Kidney (tissue), 13 donors: ENCODE measurements at regions not wholly inside any gene's neighbourhood (a gene's known extent, or its start where the extent isn't known, plus 50 kb on each side); places are given as distances from the start of the nearest gene placed in this dataset.
A peak's percentile ranks its signal among the peaks of the same experiment; 100 is the strongest.

ENCODE experiments used
- DNase-seq, 5 donors: peaks; one replicate each; pipeline ENCODE4 v3.0.0-alpha.2; 2013 to 2020
- FAIRE-seq: peaks from 2 replicates; lab custom pipeline; 2012; peaks lifted over from hg19 to GRCh38; lab: Jason Lieb, UNC
- H3K27ac ChIP-seq, 2 donors: one replicate each; pipeline ENCODE4 v1.7.0; 2013; ENCODE audit warnings: low read depth in 2 of 2, low read length in 2 of 2, inconsistent platforms in 1 of 2
- H3K27me3 ChIP-seq: one replicate; pipeline ENCODE4 v1.7.1; 2013; ENCODE audit warnings: low read length, inconsistent platforms; ENCODE audit not compliant: control insufficient read depth, insufficient read depth
- H3K36me3 ChIP-seq, 3 donors: one replicate each; pipeline versions ENCODE4 v1.7.0 to v1.7.1; 2013; ENCODE audit warnings: low read length in 3 of 3, control low read depth in 1 of 3, inconsistent platforms in 1 of 3; ENCODE audit not compliant: insufficient read depth in 3 of 3, control insufficient read depth in 2 of 3
- H3K4me1 ChIP-seq, 3 donors: one replicate each; pipeline versions ENCODE4 v1.7.0 to v1.7.1; 2013; ENCODE audit warnings: low read length in 3 of 3, inconsistent platforms in 1 of 3, low read depth in 1 of 3; ENCODE audit not compliant: control insufficient read depth in 2 of 3, insufficient read depth in 2 of 3
- H3K4me3 ChIP-seq, 3 donors: one replicate each; pipeline versions ENCODE4 v1.7.0 to v1.8.1; 2013; ENCODE audit warnings: low read length in 3 of 3, control low read depth in 1 of 3, inconsistent platforms in 1 of 3
- H3K9ac ChIP-seq, 3 donors: one replicate each; pipeline versions ENCODE4 v1.7.0 to v1.7.1; 2013; ENCODE audit warnings: low read length in 3 of 3, control low read depth in 1 of 3, inconsistent platforms in 1 of 3
- H3K9me3 ChIP-seq, 3 donors: one replicate each; pipeline versions ENCODE4 v1.7.0 to v1.7.1; 2013; ENCODE audit warnings: low read length in 3 of 3, control low read depth in 1 of 3, inconsistent platforms in 1 of 3; ENCODE audit not compliant: control insufficient read depth in 2 of 3, insufficient read depth in 1 of 3
- intact Hi-C: fragments of 100-400 bp; cut with DNase I; formaldehyde crosslinking; loops from one replicate; pipeline ENCODE4 v1.11.1; 2022
- TF ChIP-seq, protein P1 (sequence below): IDR thresholded peaks from 3 replicates; pipeline ENCODE4 v1.5.1; 2012; ENCODE audit warnings: mild to moderate bottlenecking, moderate library complexity, borderline replicate concordance; ENCODE audit not compliant: insufficient read depth; ENCODE audit errors: extremely low read depth
- donor health status: control.
- donor health status: control.
- donor health status: control.
- donor health status: control.
- donor health status: control.
- donor health status: DM: yes; HTN: yes; CAD: no.
- donor health status: Normal renal cell carcinoma (clear cell type).

DNA sequence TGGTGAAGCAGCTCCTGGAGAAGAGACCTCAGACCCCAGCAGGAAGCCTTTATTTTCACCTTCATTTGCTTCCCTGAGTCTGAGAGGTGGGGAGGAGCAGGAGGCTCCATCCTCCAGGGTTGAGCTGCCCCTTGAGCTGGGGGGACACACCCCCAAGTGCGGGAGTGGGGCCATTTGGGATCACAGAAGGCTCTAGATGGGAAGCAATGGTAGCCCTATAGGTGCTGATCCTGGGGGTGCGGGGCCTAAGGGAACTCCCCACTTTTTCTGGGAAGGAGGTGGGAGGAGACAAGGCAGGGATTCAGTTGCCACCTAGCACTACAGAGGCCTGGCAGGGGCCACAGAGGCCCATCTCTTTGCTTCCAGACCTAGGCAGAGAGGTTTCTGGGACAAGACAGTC is 247.9 kb upstream of the CSF3R start:
- DNase-seq (peak in 1 of 5 donors; percentile 46), FAIRE-seq (no peak)
- no peak overlapping the region for H3K4me3 ChIP-seq
- no peaks in the 10 kb centered on the region for H3K27me3 ChIP-seq
- intact Hi-C loops: no loop called here
- TF ChIP-seq, protein P1, sequence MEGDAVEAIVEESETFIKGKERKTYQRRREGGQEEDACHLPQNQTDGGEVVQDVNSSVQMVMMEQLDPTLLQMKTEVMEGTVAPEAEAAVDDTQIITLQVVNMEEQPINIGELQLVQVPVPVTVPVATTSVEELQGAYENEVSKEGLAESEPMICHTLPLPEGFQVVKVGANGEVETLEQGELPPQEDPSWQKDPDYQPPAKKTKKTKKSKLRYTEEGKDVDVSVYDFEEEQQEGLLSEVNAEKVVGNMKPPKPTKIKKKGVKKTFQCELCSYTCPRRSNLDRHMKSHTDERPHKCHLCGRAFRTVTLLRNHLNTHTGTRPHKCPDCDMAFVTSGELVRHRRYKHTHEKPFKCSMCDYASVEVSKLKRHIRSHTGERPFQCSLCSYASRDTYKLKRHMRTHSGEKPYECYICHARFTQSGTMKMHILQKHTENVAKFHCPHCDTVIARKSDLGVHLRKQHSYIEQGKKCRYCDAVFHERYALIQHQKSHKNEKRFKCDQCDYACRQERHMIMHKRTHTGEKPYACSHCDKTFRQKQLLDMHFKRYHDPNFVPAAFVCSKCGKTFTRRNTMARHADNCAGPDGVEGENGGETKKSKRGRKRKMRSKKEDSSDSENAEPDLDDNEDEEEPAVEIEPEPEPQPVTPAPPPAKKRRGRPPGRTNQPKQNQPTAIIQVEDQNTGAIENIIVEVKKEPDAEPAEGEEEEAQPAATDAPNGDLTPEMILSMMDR: no peak
- no peak overlapping the region for H3K27ac ChIP-seq
- H3K9me3 ChIP-seq: no peaks in the 10 kb centered on the region
- H3K4me1 ChIP-seq: no peaks in the 10 kb centered on the region
- no peak overlapping the region for H3K9ac ChIP-seq
- H3K36me3 ChIP-seq: no peaks in the 10 kb centered on the region

DNA sequence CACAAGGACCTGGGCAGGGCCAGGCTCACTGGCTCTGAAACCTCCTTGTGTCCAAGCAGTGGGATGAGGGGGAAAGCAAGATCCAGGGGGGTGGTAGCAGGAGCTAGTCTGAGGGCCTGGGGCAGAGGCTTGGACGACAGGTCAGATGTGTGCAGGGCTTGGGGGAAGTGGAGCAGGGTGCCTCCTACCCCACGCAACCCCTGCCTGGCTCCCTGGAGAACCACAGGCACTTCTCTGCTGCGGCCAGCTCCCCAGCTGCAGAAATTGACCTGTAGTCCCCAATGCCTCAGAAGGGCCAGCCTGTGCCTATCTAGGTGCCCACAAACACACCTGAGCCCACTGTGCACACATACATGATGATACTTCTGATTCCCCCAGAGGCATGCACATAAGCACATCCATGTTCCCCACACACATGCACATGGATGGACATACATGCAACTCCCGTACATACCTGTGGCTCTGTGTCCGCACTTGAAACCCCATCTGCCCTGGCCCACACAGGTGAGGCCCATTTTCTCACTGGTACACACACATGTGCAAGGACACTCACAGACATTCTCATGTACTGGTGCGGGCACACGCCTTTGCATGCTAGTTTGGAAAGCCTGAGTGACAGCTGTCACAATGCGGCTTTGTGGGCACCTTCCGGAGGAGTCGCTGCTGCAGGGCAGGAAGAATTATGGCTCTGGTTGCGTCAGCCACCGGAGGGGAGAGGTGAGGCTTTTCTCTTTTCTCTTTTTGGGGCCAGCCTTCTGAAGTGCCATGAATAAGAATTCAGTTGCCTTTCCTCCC is 247.2 kb upstream of the CSF3R start:
- no peak for FAIRE-seq
- no peaks in the 10 kb centered on the region for H3K9me3 ChIP-seq
- no peak overlapping the region for H3K27ac ChIP-seq
- TF ChIP-seq, protein P1: no peak
- no peaks in the 10 kb centered on the region for H3K4me1 ChIP-seq
- DNase-seq: peak in 1 of 5 donors; percentile 50
- H3K9ac ChIP-seq: no peak overlapping the region
- no peaks in the 10 kb centered on the region for H3K27me3 ChIP-seq
- H3K4me3 ChIP-seq: no peak overlapping the region
- no peaks in the 10 kb centered on the region for H3K36me3 ChIP-seq
- intact Hi-C loops: no loop called here

DNA sequence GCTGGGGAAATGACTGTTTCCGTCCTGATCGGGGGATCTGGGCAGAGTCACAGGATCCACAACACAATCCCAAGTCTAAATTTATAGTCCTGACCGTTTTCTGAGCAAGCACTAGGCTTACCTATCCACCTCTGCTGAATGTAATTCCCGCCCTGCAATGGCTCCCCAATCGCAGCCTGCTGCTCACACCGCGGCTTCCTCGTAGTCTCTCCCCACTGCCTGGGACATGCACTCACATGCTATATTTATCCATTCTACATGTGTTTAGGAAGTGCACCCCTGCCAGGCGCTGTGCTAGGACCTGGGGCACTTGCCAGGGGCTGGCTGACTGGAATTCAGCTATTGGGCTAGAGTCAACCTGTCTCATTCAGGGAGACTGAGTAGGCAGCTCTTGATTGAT is 246.6 kb upstream of the CSF3R start:
- Histone ChIP-seq H3K9me3 (no peaks in the 10 kb centered on the region), H3K27me3 (no peaks in the 10 kb centered on the region), H3K36me3 (no peaks in the 10 kb centered on the region), H3K27ac (no peak overlapping the region), H3K9ac (no peak overlapping the region), H3K4me3 (no peak overlapping the region), H3K4me1 (no peaks in the 10 kb centered on the region)
- DNase-seq: peak in 1 of 5 donors; percentile 46
- TF ChIP-seq, protein P1: no peak
- FAIRE-seq: no peak
- intact Hi-C loops: no loop called here
